ENCODE measurements at regions not wholly inside any gene's neighbourhood (a gene's known extent, or its start where the extent isn't known, plus 50 kb on each side); places are given as distances from the start of the nearest gene placed in this dataset.

DNA sequence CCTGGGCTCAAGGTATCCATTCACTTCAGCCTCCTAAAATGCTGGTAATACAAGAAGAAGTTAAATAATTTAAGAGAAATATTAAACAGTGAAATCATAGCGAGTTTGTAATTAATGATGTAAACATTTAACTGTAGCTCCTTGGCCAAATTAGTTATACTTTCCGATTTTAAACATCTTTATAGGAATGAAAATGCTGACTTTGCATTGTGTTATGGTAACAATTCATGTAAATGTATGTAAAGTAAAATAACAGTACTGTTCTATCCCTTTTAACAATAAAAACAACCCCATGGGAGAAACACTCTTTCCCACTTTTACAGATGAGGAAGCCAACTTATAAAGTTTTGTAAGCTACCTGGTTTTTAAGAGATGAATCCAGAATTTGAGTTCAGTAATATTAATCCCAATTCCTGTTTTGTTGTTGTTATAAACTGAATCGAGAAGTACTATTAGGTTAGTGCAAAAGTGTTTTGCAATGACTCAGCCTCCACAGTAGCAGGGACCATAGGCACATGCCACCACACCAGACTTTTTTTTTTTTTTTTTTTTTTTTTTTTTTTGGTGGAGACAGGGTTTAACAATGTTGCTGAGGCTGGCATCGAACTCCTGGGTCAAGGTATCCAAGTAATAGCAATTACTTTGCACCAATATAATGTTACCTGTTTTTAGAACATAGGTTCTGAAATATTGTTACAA lies 1360.4 kb downstream of the BRINP3 start:
- TF ChIP-seq, protein P1, sequence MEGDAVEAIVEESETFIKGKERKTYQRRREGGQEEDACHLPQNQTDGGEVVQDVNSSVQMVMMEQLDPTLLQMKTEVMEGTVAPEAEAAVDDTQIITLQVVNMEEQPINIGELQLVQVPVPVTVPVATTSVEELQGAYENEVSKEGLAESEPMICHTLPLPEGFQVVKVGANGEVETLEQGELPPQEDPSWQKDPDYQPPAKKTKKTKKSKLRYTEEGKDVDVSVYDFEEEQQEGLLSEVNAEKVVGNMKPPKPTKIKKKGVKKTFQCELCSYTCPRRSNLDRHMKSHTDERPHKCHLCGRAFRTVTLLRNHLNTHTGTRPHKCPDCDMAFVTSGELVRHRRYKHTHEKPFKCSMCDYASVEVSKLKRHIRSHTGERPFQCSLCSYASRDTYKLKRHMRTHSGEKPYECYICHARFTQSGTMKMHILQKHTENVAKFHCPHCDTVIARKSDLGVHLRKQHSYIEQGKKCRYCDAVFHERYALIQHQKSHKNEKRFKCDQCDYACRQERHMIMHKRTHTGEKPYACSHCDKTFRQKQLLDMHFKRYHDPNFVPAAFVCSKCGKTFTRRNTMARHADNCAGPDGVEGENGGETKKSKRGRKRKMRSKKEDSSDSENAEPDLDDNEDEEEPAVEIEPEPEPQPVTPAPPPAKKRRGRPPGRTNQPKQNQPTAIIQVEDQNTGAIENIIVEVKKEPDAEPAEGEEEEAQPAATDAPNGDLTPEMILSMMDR (IDR thresholded peaks at IDR 0.05): no peak
- TF ChIP-seq POLR2A (IDR thresholded peaks at IDR 0.05) (no peak), POLR2AphosphoS5 (IDR thresholded peaks at IDR 0.05) (no peak)

Measured in sigmoid colon (tissue), 4 donors.